Left lobe of liver (tissue), 2 donors: ENCODE measurements at regions not wholly inside any gene's neighbourhood (a gene's known extent, or its start where the extent isn't known, plus 50 kb on each side); places are given as distances from the start of the nearest gene placed in this dataset.

ENCODE experiments used
- ATAC-seq: fragments of 200-7000 bp; cut with Tn5 transposase; one replicate; pipeline ENCODE4 v1.9.1; 2020; ENCODE audit warnings: mild to moderate bottlenecking, moderate library complexity
- DNase-seq: peaks from one replicate; pipeline ENCODE4 v3.0.0-alpha.2; 2020; ENCODE audit warnings: low spot score
- donor health status: DM: no; HTN: no; CAD: no; lungs with moderate emphysema.
- donor health status: DM: no; HTN: yes; CAD: no.

- no peak for ATAC-seq
- no peak for DNase-seq
Measured at GRCh38 chr11:11081776-11082175, 223.9 kb upstream of the ZBED5 start.

- DNase-seq: no peak
- ATAC-seq: no peak
Measured at GRCh38 chr11:11081288-11081687, 223.4 kb upstream of the ZBED5 start.

- ATAC-seq (no peak), DNase-seq (no peak)
Measured at GRCh38 chr11:11078344-11079086, 220.7 kb upstream of the ZBED5 start.

- DNase-seq (no peak), ATAC-seq (no peak)
Measured at GRCh38 chr11:11077898-11078297, 220.0 kb upstream of the ZBED5 start.

GRCh38 chr11:11076879-11077278, 219.0 kb upstream of the ZBED5 start:
- ATAC-seq (no peak), DNase-seq (no peak)

GRCh38 chr11:11076276-11076675, 218.4 kb upstream of the ZBED5 start:
- DNase-seq: no peak

GRCh38 chr11:11075515-11076171, 217.8 kb upstream of the ZBED5 start:
- ATAC-seq: no peak

More at GRCh38 chr11:11076276-11076675, 218.4 kb upstream of the ZBED5 start:
- ATAC-seq: no peak

GRCh38 chr11:11074686-11075335, 217.0 kb upstream of the ZBED5 start:
- ATAC-seq: no peak
- no peak for DNase-seq

More at GRCh38 chr11:11075515-11076171, 217.8 kb upstream of the ZBED5 start:
- no peak for DNase-seq

- DNase-seq (no peak), ATAC-seq (no peak)
Measured at GRCh38 chr11:11073996-11074395, 216.1 kb upstream of the ZBED5 start.

- ATAC-seq: no peak
Measured at GRCh38 chr11:11072067-11072466, 214.2 kb upstream of the ZBED5 start.

GRCh38 chr11:11071486-11071885, 213.6 kb upstream of the ZBED5 start:
- ATAC-seq (no peak), DNase-seq (no peak)

More at GRCh38 chr11:11072067-11072466, 214.2 kb upstream of the ZBED5 start:
- DNase-seq: no peak

GRCh38 chr11:11070976-11071375, 213.1 kb upstream of the ZBED5 start:
- no peak for DNase-seq
- ATAC-seq: no peak

GRCh38 chr11:11069841-11070835, 212.3 kb upstream of the ZBED5 start:
- no peak for ATAC-seq

GRCh38 chr11:11068113-11068512, 210.3 kb upstream of the ZBED5 start:
- DNase-seq (no peak), ATAC-seq (no peak)

More at GRCh38 chr11:11069841-11070835, 212.3 kb upstream of the ZBED5 start:
- DNase-seq: no peak

- DNase-seq: no peak
Measured at GRCh38 chr11:11065396-11065795, 207.5 kb upstream of the ZBED5 start.

GRCh38 chr11:11057472-11057854, 199.6 kb upstream of the ZBED5 start:
- DNase-seq (no peak), ATAC-seq (no peak)

More at GRCh38 chr11:11065396-11065795, 207.5 kb upstream of the ZBED5 start:
- ATAC-seq: no peak

- ATAC-seq (no peak), DNase-seq (no peak)
Measured at GRCh38 chr11:11056749-11057471, 199.1 kb upstream of the ZBED5 start.

- no peak for DNase-seq
Measured at GRCh38 chr11:11056316-11056715, 198.5 kb upstream of the ZBED5 start.

GRCh38 chr11:11047851-11048610, 190.2 kb upstream of the ZBED5 start:
- DNase-seq: no peak
- ATAC-seq: no peak

More at GRCh38 chr11:11056316-11056715, 198.5 kb upstream of the ZBED5 start:
- ATAC-seq: no peak
